GM04504 (cell line): ENCODE measurements at regions not wholly inside any gene's neighbourhood (a gene's known extent, or its start where the extent isn't known, plus 50 kb on each side); places are given as distances from the start of the nearest gene placed in this dataset.
"Not testable (repeated sequence)": the region's sequence is repeated elsewhere in the genome, so short reads cannot be mapped to it uniquely, and the experiment has no call there.

ENCODE experiments used
- DNase-seq: peaks from one replicate; pipeline ENCODE4 v3.0.0-alpha.2; 2012; ENCODE audit warnings: low read depth

GRCh38 chr11:22441831-22442230 lies 103.7 kb downstream of the SLC17A6 start:
- no peak for DNase-seq

- DNase-seq, result not testable (repeated sequence)
Observed at GRCh38 chr11:22435582-22435981, 97.4 kb downstream of the SLC17A6 start.

GRCh38 chr11:22433517-22433916 lies 95.3 kb downstream of the SLC17A6 start:
- DNase-seq, result no peak

GRCh38 chr11:22433094-22433455 lies 94.9 kb downstream of the SLC17A6 start:
- no peak for DNase-seq

- no peak for DNase-seq
Observed at GRCh38 chr11:22432291-22433093, 94.3 kb downstream of the SLC17A6 start.

- no peak for DNase-seq
Observed at GRCh38 chr11:22431106-22431505, 92.9 kb downstream of the SLC17A6 start.

- DNase-seq, result no peak
Observed at GRCh38 chr11:22430639-22431038, 92.5 kb downstream of the SLC17A6 start.

GRCh38 chr11:22430141-22430541 lies 92.0 kb downstream of the SLC17A6 start:
- DNase-seq, result no peak
